PC-3 (cell line): ENCODE measurements at regions not wholly inside any gene's neighbourhood (a gene's known extent, or its start where the extent isn't known, plus 50 kb on each side); places are given as distances from the start of the nearest gene placed in this dataset.
A peak's percentile ranks its signal among the peaks of the same experiment; 100 is the strongest.

Source experiments
- ATAC-seq: fragments of 200-7000 bp; cut with Tn5 transposase; 2 replicates; pipeline ENCODE4 v1.9.1; 2020; ENCODE audit warnings: mild to moderate bottlenecking, moderate library complexity
- BruUV-seq: library from RNA; stranded (reverse); fragments of 400-500 nt; replicated peaks from 2 replicates; lab custom pipeline; 2021; lab: Mats Ljungman, UMichigan
- CTCF ChIA-PET: fragments of 300-600 bp; sonication (Branson Sonifier 250); formaldehyde crosslinking; loops from one replicate; lab custom pipeline; 2022; ENCODE audit warnings: antibody characterized with exemption; lab: Charles Lee
- POLR2A ChIA-PET: fragments of 300-600 bp; sonication (Branson Sonifier 250); formaldehyde crosslinking; loops from one replicate; lab custom pipeline; 2022; ENCODE audit warnings: antibody characterized with exemption; ENCODE audit not compliant: unreplicated experiment; lab: Charles Lee
- DNase-seq: peaks from one replicate; pipeline ENCODE4 v3.0.0-alpha.2; 2015
- H2AFZ ChIP-seq: fragments of 300-600 bp; sonication (generic); 2 replicates; pipeline ENCODE4 v1.6.0; 2016; ENCODE audit warnings: antibody characterized with exemption, low read length
- H3F3A ChIP-seq: fragments of 300-600 bp; sonication (generic); one replicate; pipeline ENCODE4 v1.6.0; 2017; ENCODE audit warnings: antibody characterized with exemption, low read length, control low read depth, mild to moderate bottlenecking; ENCODE audit not compliant: unreplicated experiment
- H3K27ac ChIP-seq: fragments of 300-600 bp; sonication (generic); 2 replicates; pipeline ENCODE4 v1.5.1; 2016; ENCODE audit warnings: mild to moderate bottlenecking, low read length
- H3K27me3 ChIP-seq: fragments of 300-600 bp; sonication (generic); 2 replicates; pipeline ENCODE4 v1.6.1; 2016; ENCODE audit warnings: low read length, mixed read lengths
- H3K36me3 ChIP-seq: fragments of 300-600 bp; sonication (generic); 2 replicates; pipeline ENCODE4 v1.6.1; 2016; ENCODE audit warnings: low read depth, mixed run types, low read length, mixed read lengths
- H3K4me1 ChIP-seq: fragments of 300-600 bp; sonication (generic); 2 replicates; pipeline ENCODE4 v1.5.1; 2016; ENCODE audit warnings: low read length; ENCODE audit not compliant: insufficient read depth
- H3K4me2 ChIP-seq: fragments of 300-600 bp; sonication (generic); 2 replicates; pipeline ENCODE4 v1.6.0; 2016; ENCODE audit warnings: low read length
- H3K4me3 ChIP-seq: fragments of 300-600 bp; sonication (generic); 2 replicates; pipeline ENCODE4 v1.5.1; 2016; ENCODE audit warnings: mild to moderate bottlenecking, low read length, mixed read lengths
- H3K79me2 ChIP-seq: fragments of 300-600 bp; sonication (generic); 2 replicates; pipeline ENCODE4 v1.6.1; 2017; ENCODE audit warnings: low read length, mixed read lengths
- H3K9ac ChIP-seq: fragments of 300-600 bp; sonication (generic); 2 replicates; pipeline ENCODE4 v1.6.0; 2016; ENCODE audit warnings: mild to moderate bottlenecking, low read length
- H3K9me2 ChIP-seq: fragments of 300-600 bp; sonication (generic); replicated peaks from 2 replicates; pipeline ENCODE4 v1.6.1; 2016; ENCODE audit warnings: mixed run types, low read length, mixed read lengths
- H3K9me3 ChIP-seq: fragments of 300-600 bp; sonication (generic); 2 replicates; pipeline ENCODE4 v1.6.1; 2016; ENCODE audit warnings: low read length, mixed read lengths
- H4K20me1 ChIP-seq: fragments of 300-600 bp; sonication (generic); 2 replicates; pipeline ENCODE4 v1.6.1; 2016; ENCODE audit warnings: low read length, mixed read lengths
- EZH2 ChIP-seq: fragments of 300-600 bp; sonication (generic); IDR thresholded peaks from one replicate; pipeline ENCODE4 v1.6.1; 2017; ENCODE audit warnings: antibody characterized with exemption, mild to moderate bottlenecking, low read length; ENCODE audit not compliant: unreplicated experiment
- EZH2phosphoT487 ChIP-seq: fragments of 300-600 bp; sonication (generic); IDR thresholded peaks from 2 replicates; pipeline ENCODE4 v1.6.1; 2018; ENCODE audit warnings: mild to moderate bottlenecking, antibody characterized with exemption, low read length, borderline replicate concordance
- intact Hi-C: fragments of 100-400 bp; cut with micrococcal nuclease; formaldehyde crosslinking; loops from 2 replicates; pipeline ENCODE4 v1.9.0; 2023
- TF ChIP-seq, protein P1 (sequence below): fragments of 300-600 bp; sonication (generic); conservative IDR thresholded peaks from 2 replicates; pipeline ENCODE4 v1.5.1; 2017; ENCODE audit warnings: antibody characterized with exemption, low read depth, mild to moderate bottlenecking, low read length

DNA sequence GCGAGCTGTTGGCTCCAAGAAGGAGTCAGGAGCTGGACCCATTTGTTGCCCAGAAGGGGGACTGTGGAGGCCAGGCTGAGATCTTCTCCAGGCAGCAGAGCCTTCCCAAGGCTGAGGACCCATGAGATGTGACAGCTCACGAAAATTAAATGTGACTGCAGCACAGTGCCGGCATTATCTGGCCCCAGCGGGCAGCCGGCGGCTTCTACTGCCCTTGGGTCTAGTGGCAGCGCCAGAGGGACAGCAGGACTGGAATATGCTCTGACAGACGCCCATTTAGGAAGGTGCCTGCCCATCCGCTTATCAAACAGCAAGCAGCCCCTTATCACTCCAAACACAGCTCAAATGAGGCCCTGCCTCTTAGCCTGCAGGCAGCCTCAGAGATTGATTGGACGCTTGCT is 122.9 kb upstream of the LYZL2 start:
- no peaks in the 10 kb centered on the region for H3K4me1 ChIP-seq
- H3K4me2 ChIP-seq: no peak overlapping the region
- H3K27ac ChIP-seq: no peak overlapping the region
- H3K27me3 ChIP-seq: no peaks in the 10 kb centered on the region
- CTCF ChIA-PET: interaction anchor here (0.5 to 1.4 kb wide), 8 partner anchors 16 to 739 kb away, joined by 3 to 7 read pairs (median 4); no protein-coding TSS in a partner anchor
- H2AFZ ChIP-seq: 0 out of 2 replicates have a peak overlapping the region, but pooled peaks have one; percentile 23
- no peaks in the 10 kb centered on the region for H3K36me3 ChIP-seq
- BruUV-seq: no TSS peak
- H3K9ac ChIP-seq: no peak overlapping the region
- no peaks in the 10 kb centered on the region for H4K20me1 ChIP-seq
- ATAC-seq (no peak), DNase-seq (no peak)
- no peak for TF ChIP-seq EZH2phosphoT487
- no peak for TF ChIP-seq EZH2
- TF ChIP-seq, protein P1, sequence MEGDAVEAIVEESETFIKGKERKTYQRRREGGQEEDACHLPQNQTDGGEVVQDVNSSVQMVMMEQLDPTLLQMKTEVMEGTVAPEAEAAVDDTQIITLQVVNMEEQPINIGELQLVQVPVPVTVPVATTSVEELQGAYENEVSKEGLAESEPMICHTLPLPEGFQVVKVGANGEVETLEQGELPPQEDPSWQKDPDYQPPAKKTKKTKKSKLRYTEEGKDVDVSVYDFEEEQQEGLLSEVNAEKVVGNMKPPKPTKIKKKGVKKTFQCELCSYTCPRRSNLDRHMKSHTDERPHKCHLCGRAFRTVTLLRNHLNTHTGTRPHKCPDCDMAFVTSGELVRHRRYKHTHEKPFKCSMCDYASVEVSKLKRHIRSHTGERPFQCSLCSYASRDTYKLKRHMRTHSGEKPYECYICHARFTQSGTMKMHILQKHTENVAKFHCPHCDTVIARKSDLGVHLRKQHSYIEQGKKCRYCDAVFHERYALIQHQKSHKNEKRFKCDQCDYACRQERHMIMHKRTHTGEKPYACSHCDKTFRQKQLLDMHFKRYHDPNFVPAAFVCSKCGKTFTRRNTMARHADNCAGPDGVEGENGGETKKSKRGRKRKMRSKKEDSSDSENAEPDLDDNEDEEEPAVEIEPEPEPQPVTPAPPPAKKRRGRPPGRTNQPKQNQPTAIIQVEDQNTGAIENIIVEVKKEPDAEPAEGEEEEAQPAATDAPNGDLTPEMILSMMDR: no peak
- no peak overlapping the region for H3K4me3 ChIP-seq
- H3K9me2 ChIP-seq: no peaks in the 10 kb centered on the region
- no peaks in the 10 kb centered on the region for H3K9me3 ChIP-seq
- POLR2A ChIA-PET: no interaction called here
- intact Hi-C loops: loop anchor here (2.0 to 5.0 kb wide), 2 partner anchors 565 to 738 kb away; partner anchors contain the start of gene ZEB1
- no peaks in the 10 kb centered on the region for H3F3A ChIP-seq
- no peaks in the 10 kb centered on the region for H3K79me2 ChIP-seq

DNA sequence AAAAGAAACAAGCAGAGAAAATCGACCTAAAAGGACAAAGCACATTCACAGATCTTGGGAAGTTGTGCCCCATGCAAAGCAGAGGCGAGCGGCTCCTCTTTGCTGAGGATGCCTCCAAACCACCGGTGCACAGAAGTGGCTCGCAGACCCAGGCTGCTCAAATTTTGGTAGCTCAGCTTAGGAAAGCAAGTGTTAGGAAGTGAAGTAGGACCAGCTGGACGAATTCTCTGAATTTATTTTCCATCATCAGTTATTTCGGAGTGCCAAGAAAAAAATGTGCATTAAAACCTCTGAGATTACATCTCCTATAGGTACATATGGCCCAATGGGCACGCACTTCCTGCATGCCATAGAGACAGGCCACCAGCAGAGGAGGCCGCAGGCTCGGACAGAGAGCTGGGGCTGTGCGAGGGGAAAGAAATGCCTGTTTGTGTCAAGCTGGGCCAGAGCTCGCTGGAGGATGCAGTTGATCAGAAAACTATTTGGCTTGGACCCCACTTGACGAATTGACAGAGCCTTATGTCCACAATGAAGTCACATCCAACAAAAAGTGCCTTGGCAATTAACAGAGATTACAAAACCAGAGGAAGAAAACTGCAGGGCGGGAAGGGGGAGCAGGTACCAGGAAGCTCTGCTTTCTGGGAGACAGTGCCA is 122.3 kb upstream of the LYZL2 start:
- H3K9me3 ChIP-seq: no peaks in the 10 kb centered on the region
- peak overlapping the region; percentile 23; the same call in 1 of the 2 replicates for H2AFZ ChIP-seq
- H3K4me1 ChIP-seq: no peaks in the 10 kb centered on the region
- BruUV-seq: no TSS peak
- H3K9me2 ChIP-seq: no peaks in the 10 kb centered on the region
- no peaks in the 10 kb centered on the region for H3K36me3 ChIP-seq
- POLR2A ChIA-PET: no interaction called here
- H3F3A ChIP-seq: no peaks in the 10 kb centered on the region
- peak; percentile 78 for DNase-seq
- no peak overlapping the region for H3K4me2 ChIP-seq
- CTCF ChIA-PET: interaction anchor here (0.5 to 1.4 kb wide), 8 partner anchors 15 to 739 kb away, joined by 3 to 7 read pairs (median 4); no protein-coding TSS in a partner anchor
- H3K9ac ChIP-seq: no peak overlapping the region
- H3K27ac ChIP-seq: no peak overlapping the region
- H4K20me1 ChIP-seq: no peaks in the 10 kb centered on the region
- peak; percentile 94 for ATAC-seq
- H3K79me2 ChIP-seq: no peaks in the 10 kb centered on the region
- no peak for TF ChIP-seq EZH2
- TF ChIP-seq, protein P1: peak; percentile 91
- intact Hi-C loops: loop anchor here (2.0 to 5.0 kb wide), 2 partner anchors 565 to 739 kb away; partner anchors contain the start of gene ZEB1
- H3K4me3 ChIP-seq: no peak overlapping the region
- no peaks in the 10 kb centered on the region for H3K27me3 ChIP-seq
